DMS153 treated with DMSO at 0.1 percent for 48 hours (cell line): ENCODE measurements at regions not wholly inside any gene's neighbourhood (a gene's known extent, or its start where the extent isn't known, plus 50 kb on each side); places are given as distances from the start of the nearest gene placed in this dataset.
"Not testable (repeated sequence)": the region's sequence is repeated elsewhere in the genome, so short reads cannot be mapped to it uniquely, and the experiment has no call there.

ENCODE experiments used
- DNase-seq: peaks from one replicate; lab custom pipeline; 2025; ENCODE audit not compliant: unreplicated experiment; lab: John Stamatoyannopoulos, UW

DNA sequence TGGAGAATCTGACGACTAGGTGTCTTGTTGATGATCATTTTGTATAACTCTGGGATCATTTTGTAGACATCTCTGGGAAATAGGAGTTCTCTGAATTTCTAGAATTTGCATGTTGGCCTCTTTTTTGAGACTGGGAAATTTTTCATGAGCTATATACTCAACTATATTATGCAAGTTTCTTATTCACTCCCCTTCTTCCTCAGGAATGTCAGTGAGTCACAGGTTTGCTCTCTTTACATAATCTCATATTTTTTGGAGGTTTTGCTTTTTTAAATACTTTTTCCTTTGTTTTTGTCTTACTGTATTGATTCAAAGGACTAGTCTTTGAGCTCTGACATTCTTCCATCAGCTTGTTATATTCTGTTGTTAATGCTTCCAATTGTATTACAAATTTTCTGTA, 1324.2 kb downstream of the TECRL start:
- DNase-seq: no peak

DNA sequence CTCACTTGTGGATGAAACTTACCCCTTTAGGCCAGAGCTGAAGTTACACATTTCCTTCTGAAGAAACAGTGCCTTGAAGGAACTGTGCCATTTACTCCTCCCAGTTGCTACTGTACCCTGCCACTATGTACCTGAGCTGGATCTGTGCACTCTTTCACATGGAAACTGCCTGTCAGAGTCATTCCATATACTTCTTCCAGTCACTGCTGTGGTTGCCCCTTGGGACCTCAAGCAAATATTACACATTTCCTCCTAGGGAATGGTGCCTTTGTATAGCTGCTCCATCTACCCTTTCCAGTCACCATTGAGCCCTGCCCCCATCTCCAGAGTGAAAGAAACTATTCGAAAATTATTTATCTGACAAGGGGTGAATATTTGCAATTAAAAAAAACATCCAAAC, 1328.3 kb downstream of the TECRL start:
- DNase-seq: no peak

DNA sequence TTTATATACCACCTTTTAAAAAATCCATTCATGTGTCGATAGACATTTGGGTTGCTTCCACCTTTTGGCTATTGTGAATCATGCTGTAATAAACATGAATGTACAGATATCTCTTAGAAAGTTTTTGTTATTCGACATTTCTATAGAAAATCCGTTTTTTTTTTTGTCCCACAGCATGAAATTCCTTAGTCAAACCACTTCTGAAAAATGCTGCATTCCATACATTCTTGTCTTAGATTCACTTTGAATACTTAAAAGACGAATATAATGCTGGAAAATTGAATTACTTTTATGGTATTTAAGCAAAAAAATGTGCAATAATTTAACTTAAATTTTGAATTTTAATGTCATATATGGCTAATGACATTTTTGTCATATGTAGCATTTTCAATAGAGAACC, 1345.5 kb downstream of the TECRL start:
- no peak for DNase-seq

DNA sequence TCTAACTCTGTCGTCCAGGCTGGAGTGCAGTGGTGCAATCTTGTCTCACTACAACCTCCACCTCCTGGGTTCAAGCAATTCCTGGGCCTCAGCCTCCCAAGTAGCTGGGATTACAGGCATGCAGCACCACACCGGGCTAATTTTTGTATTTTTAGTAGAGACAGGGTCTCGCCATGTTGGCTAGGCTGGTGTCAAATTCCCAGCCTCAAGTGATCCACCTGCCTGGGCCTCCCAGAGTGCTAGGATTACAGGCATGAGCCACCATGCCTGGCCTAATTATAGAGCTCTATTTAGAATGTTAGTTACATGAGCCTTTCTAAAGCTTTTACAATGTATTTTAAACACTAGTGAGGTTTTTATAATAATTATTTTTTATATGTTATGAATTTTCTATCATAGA, 1346.4 kb downstream of the TECRL start:
- not testable (repeated sequence) for DNase-seq

DNA sequence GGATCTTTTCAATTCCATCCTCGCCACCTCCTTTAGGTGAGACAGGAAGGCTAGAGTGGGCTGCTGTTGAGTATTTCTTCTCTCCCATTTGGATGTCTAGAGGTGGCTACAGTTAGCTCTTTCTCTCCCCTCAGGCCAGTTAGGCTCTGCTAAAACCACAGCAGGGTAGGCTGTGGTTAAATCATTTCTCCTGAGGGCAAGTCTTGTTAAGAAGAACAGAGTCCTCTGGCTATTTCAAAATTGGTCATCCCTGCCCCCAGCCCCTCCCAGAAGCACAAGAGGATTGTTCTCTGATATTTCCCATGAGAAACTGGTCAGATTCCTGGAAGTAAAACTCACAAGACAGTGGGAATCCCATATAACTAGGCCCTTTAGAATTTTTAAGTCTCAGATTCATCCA, 1359.5 kb downstream of the TECRL start:
- no peak for DNase-seq

DNA sequence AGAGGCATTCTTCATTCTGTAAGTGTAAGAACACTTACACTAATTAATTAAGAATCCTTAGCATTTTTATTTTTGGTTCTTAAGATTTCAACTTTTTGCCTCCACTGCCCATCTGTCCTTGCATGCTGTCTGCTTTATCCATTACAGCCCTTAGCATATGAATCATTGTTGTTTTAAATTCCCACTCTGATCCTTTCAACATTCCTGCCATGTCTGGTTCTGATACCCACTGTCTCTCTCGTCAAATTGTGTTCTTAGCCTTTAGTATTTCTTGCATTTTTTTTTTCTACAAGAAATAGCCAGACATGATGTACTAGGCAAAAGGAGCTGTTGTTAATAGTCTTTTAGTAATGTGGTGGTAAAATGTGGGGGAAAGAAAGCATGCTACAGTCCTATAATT, 1360.0 kb downstream of the TECRL start:
- DNase-seq: no peak

DNA sequence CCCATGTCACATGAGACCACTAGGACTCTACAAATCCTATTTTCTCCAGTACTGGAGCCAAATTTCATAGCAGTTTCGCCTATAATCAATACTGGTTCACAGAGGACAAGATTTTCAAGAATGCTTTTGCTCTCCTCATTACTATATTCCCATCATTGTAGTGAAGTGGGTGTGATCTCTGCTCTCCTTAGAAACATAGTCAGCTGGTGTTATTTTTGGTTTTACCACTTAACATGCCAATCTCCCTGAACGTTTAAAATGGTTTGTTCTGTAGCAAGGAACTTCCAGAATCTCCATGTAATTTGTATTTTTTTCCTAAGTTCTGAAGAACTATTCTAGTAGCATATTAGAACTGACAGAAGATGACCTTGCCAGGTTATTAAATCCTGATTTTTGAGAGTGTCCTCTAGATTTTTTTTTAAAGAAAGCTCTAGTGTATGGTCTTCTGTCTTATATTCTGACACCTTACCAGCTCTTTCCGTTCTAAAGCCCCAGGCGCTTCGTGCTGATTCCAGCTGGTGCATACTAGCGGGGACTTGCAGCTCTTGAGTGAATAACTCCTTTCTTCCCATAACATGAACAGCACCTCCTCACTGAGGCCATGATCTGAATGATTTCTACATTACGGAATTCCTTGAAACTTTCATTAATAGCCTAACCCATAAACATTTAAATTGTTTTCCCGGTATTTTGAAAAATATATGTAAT, 1372.9 kb downstream of the TECRL start:
- no peak for DNase-seq

DNA sequence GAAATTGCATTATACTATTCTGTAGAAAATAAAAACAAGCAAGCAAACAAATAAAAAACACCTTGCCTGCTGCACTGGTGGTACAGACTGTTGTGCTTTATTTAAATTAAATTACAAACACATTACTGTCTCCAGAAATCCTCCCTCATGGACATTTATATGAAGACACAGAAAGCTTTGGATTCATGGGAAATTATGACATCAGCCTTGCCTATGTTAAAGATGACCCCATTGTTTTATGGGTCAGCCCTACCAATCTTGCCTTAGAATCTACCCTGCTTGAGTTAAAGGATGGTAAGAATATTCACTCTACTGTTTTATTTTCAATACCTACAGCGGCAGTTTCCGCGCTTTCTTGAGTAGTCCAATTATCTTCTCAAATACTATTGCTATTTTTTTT, 1379.9 kb downstream of the TECRL start:
- no peak for DNase-seq

DNA sequence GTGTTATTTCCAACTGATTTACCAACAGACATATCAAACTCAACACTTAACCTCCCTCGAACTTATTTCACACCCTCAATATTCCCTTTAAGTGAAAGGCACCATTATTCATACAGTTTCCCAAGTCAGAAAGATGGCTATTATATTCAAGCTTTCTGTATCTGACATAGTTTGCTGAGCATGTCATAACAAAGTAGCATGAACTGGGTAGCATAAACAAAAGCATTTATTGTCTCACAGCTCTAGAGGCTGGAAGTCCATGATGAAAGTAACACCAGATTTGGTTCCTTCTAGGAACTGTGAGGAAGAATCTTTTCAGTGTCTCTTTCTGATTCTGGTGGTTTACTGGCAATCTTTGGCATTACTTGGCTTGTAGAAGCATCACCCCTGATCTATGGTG, 1388.6 kb downstream of the TECRL start:
- DNase-seq: no peak

DNA sequence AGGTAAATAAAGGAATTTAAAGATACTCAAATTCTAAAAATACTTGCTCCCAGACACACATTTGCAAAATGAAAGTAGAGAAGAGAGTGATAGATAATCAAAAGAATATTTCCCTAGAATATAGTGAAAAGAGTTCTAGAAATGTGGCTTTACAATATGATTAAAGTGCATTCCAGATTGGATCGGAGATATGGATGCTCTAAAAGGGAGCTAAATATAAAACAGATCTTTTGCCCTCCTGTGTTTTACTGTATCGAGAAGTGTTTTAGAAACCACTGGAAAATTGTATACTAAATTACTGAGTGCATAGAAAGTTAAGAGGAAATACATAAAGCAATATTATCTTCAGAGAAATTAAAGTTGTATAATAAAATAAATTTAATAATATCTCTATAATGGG, 1392.0 kb downstream of the TECRL start:
- DNase-seq: no peak

DNA sequence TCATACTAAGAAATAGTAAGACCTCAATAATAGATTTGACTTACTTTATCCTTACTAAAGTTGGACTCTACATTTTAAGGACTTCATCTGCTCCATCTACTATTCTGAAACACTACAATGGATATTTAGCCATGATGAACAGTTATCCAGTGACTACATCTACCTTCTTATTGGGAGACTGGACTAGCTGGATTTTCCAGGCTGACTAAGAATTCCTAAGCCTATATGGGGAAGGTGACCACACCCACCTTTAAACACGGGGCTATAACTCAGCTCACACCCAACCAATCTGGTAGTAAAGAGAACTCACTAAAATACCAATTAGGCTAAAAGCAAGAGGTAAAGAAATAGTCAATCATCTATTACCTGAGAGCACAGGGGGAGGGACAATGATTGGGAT, 1438.4 kb downstream of the TECRL start:
- no peak for DNase-seq

DNA sequence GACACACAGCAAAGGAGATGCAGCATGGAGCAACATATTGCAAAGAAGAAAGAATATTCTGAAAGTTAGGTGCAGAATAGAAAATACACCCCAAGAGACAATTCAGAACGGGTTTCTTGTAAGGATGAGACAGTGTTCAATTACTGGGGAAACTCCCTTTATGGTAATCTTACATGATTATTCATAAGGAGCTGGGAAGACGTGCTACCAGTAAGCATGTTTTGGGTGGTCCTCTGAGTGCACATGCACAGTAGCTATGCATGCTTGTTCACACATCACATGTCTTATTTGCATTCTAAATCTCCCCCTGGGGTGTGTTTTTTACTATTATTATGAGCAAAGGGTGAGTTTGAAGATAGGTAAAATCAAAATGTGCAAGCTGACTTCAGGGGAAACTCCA, 1448.8 kb downstream of the TECRL start:
- DNase-seq: no peak

DNA sequence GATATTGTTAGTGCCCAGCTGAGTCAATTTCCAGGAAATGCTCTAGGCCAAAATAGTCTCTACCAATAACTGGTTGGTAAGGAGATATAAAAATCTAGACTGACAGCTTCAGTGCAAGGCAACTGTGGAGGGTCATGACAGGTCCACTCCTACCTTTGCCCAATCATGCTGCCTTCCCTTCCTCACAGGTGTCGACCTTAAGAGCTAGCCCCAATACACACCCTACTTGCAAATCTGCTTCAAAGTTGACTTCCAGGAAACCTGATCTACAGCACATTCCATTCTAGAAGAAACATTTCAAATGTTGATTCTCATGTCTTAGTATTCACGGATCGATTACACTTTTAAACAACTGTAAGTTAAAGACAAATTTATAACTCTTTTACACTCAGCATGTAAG, 1455.5 kb downstream of the TECRL start:
- no peak for DNase-seq

DNA sequence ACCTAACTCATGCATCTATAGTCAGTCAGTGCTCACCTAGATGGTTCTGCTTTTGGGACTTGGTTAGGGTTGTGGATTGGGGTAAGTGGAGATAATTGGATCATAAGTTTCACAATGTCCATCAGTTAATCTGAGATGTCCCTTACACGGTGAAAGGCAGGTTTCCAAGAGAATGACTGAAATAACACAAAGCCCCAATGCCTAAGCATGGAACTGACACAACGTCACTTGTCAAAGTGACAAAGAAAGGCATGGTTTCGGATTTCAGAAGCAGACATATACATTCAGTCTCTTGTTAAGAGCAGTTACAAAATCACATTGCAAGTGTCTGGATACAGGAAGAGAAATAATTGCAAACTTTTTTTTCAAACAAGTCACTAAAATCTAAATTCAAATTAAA, 1456.9 kb downstream of the TECRL start:
- DNase-seq: no peak

DNA sequence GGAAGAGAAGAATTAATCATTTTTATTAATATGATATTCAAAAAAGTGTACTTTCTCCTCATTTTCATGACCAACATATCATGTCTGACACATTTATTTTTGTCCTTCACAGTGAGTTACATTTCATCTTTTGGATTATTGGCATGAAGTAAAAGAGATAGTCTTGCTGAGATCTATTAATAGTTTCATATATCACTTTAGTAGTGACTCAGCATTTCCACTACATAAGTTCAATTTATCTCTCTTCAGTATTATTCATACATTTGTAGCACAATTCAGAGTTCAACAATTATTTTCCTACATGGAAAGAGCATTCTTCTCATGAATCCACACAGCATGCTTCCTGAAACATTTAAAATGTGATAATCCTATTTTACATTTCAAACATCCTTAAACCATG, 1461.1 kb downstream of the TECRL start:
- DNase-seq: no peak

DNA sequence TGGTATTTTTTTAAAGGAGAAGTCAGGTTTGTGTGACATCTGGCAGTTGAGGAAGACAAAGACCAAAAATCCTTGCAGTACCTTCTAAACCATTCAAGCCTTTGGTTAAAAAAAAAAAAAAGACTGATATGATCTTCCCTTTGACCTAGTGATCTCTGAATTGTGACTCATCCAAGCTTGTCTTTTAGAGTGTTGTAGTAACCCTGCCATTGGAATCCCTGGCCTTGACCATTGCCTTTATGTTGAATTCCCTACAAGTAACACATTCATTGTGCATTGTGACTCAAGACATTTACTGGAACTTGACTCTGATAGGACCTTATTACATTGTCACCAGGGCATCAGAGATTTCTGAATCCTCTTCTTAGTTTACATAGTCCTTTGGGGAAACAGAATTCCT, 1469.0 kb downstream of the TECRL start:
- DNase-seq: no peak

DNA sequence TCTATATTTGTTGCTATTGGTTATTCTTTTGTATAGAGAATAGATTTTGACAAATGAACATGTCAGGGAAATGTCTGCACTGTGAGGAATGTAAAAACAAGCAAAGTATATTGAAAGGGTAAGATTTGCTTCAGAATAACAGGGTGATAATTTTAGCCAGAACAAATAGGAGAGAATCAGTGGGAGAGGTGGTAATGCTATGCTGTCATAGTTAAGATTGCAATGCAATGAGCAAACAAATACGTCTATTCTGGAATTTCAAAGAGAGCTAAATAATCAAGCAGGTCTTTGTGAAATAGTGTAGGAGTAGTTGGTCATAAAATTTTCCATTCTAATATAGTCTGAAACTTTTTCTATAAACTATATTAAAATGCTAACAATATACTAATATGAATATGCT, 1478.4 kb downstream of the TECRL start:
- DNase-seq: no peak

DNA sequence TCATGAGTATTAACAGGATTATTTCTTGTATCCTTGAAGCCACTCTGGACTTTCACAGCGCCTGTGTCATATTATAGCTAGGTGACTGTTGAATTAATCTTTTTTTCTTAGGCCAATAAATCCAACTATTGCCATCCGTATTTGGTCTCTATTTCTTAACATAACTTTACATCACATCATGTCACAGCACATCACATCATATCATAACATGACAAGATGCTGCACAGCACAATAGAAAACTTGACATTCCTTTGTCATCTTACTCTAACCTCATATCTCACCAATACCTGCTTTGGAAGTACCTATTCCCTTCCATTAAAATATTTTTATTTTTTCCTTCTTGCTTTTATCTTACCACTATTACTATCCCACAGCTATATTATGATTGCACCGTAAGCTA, 1480.8 kb downstream of the TECRL start:
- DNase-seq: no peak

DNA sequence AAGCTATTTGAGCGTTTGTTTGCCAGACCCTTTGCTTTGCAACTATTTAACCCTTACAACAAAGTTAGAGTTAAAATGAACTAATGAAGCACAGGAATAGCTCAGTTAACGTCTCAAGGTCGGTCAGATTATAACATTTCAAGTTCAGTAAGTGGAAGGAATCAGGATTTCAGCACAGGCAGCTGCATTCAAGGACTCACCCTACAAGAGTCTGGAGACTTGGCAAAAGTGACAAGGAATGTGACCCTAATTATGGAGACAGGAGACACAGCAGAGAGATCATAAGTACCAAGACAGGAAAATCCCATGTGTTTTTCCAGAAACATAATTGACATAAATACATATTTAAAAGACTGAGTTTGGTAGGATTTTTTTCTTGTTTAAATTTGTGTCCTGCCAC, 1481.7 kb downstream of the TECRL start:
- DNase-seq: no peak

DNA sequence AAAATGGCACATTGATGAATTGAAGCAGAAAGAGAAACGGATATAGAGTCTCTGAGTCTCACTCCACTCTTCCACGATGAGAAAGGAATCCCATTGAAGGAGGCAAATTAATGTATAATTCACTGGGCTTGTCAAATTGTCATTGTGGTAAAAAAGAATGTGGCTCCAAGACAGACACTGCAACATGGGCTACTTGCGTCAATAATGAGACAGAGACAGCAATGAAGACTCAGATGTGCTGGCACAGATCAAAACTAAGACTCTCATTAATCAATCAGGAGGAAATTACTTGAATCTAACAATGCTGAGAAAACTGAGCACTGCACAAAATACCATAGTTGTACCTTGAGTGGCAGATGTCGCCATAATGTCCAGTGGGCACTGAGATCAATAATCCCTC, 1485.5 kb downstream of the TECRL start:
- DNase-seq: no peak

DNA sequence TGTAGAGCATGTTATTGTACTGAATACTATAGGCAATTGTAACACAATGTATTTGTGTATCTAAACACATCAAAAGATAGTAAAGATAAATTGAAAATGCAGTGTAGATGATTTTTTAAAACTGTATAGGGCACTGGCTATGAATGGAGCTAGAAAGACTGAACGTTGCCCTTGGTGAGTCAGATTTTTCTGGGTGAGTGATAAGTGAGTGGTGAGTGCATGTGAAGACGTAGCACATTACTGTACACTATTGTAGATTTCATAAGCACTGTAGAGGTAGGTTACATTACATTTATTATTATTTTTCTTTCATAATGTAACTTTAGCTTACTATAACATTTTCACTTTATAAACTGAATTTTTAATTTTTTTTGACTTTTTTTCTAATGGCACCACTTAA, 1491.6 kb downstream of the TECRL start:
- no peak for DNase-seq

DNA sequence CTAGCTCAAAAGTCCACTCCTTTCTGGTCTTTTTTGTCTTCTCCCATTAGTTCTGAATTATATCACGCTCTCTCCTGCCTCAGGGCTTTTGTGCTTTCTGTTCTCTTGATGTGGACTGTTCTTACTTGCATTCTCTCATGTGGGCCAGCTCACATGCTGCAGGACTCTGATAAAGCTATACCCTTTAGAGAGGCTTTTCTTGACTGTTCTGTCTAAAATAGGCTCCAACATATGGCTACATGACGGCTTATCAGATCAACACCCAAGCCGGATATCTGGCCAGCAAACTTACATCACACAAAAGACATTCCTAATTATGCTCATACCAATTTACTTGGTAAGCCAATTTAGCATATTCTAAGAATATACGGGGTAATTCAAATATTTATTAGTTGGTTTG, 1494.5 kb downstream of the TECRL start:
- no peak for DNase-seq

DNA sequence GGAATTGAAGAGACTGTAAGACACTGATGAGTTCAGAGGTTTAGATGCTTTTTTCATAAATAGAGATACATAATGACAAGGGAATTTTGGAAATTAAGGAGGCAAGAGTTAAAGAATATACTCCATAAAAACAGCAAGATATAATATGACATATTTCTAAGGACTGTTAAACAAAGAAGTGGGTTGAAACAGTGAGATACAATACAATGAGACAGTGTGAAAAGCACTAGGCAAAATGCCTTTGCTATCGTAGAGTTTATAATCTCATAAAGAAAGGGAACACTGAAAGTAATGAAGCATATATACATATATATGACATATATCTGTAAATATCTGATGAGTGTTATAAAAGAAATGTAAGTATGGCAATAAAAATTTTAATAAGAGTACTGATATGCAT, 1496.2 kb downstream of the TECRL start:
- no peak for DNase-seq

DNA sequence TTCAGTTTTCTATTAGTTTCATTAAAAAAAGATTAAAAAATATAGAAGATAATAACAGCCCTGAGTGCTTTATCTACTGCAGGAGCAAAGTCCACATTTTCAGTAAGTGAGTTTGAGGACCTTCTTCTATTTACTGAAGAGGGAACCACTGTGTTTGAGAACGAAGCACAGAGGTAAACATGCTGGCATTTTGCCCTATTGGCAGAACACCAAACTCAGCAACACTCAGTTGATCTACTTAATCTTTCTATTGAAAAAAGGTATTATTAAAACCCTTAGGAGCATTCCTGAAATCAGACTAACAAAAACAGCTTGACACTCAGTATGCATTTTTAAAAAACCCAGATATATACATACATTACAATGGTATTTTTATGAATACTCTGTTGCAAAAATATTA, 1496.7 kb downstream of the TECRL start:
- DNase-seq: no peak
